ENCODE measurements at regions not wholly inside any gene's neighbourhood (a gene's known extent, or its start where the extent isn't known, plus 50 kb on each side); places are given as distances from the start of the nearest gene placed in this dataset.

DNA sequence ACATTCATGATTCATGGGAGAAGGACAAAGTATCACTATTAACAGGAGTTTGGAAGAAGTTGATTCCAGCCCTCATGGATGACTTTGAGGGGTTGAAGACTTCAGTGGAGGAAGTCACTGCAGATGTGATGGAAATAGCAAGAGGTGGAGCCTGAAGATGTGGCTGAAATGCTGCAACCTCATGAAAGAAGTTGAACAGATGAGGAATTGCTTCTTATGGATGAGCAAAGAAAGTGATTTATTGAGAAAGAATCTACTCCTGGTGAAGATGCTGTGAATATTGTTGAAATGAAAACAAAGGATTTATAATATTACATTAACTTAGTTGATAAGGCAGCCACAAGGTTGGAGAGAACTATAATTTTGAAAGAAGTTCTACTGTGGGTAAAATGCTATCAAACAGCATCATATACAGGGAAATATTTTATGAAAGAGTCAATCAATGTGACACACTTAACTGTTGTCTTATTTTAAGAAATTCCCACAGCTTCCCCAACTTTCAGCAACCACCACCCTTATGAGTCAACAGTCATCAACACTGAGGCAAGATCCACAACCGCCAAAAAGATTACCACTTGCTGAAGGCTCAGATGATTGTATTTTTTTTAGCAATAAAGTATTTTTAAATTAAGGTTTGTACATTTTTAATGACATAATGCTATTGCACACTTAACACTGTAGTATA is 302.6 kb downstream of the CBLL2 start:
- ChIA-PET POLR2A (no interaction called here), CTCF (no interaction called here)
- no peaks in the 10 kb centered on the region for H3K9me1 ChIP-seq (replicated peaks; ENCODE audit: control insufficient read depth, extremely low read depth, insufficient read depth, low read length)
- H3K9ac ChIP-seq (replicated peaks; ENCODE audit: extremely low read depth, insufficient read depth, low read length) = no peak overlapping the region
- no peaks in the 10 kb centered on the region for H3K9me3 ChIP-seq (replicated peaks; ENCODE audit: control insufficient read depth, insufficient read depth, low read length)
- BruUV-seq (replicated peaks) = no TSS peak
- H3K4me2 ChIP-seq (ENCODE audit: insufficient read depth, low read length) = no peak overlapping the region
- FAIRE-seq (no peak), DNase-seq (ENCODE audit: low read depth, low spot score) (no peak)
- no peak overlapping the region for H3K4me3 ChIP-seq (replicated peaks in 1 of 3; ENCODE audit: insufficient read depth in 1 of 3, low read depth in 1 of 3, low read length in 3 of 3)
- H4K20me1 ChIP-seq (replicated peaks; ENCODE audit: control insufficient read depth, extremely low read depth, insufficient read depth, low read length) = no peaks in the 10 kb centered on the region
- dilution Hi-C loops (cut with MboI; ENCODE audit: extremely low pct_ligation_motif_present, low sequenced_read_pairs) (no loop called here), intact Hi-C loops (cut with micrococcal nuclease) (no loop called here)
- no peaks in the 10 kb centered on the region for H3K27me3 ChIP-seq (ENCODE audit: control insufficient read depth in 2 of 2, insufficient read depth in 2 of 2, low read length in 2 of 2)
- TF ChIP-seq EZH2 (IDR thresholded peaks at IDR 0.05; ENCODE audit: borderline replicate concordance, low read depth, low read length, severe bottlenecking) = no peak
- no peaks in the 10 kb centered on the region for H3K79me2 ChIP-seq (ENCODE audit: control insufficient read depth, insufficient read depth, low read length)
- no peaks in the 10 kb centered on the region for H3K4me1 ChIP-seq (ENCODE audit: control insufficient read depth, extremely low read depth, insufficient read depth, low read length)
- no peak overlapping the region for H3K27ac ChIP-seq (ENCODE audit: insufficient read depth, low read depth, low read length)
- no peaks in the 10 kb centered on the region for H3K36me3 ChIP-seq (ENCODE audit: control insufficient read depth in 2 of 2, extremely low read depth in 1 of 2, insufficient read depth in 2 of 2, low read length in 2 of 2)
- no peak overlapping the region for H2AFZ ChIP-seq (ENCODE audit: low read depth, low read length)

DNA sequence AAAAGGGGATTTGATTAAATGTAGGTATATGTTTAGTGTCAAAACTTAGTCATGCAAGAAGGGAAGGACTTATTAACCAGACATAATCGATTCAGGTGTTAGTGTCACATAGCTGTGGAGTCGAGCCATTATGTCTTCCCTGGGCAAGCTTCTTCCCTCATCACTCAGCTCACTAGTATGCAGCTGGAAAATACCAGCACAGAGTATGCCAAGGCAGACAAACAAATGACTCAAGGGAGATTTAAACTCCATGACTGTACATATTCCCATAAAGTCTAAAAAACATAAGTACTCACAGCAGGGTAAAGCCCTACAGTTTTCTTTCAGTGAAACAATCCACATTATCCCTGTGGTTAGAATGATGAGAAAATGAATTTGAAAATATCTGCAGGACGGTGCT is 304.5 kb downstream of the CBLL2 start:
- Histone ChIP-seq H4K20me1 (replicated peaks; ENCODE audit: control insufficient read depth, extremely low read depth, insufficient read depth, low read length) (no peaks in the 10 kb centered on the region), H3K79me2 (ENCODE audit: control insufficient read depth, insufficient read depth, low read length) (no peaks in the 10 kb centered on the region), H3K4me2 (ENCODE audit: insufficient read depth, low read length) (no peak overlapping the region), H3K27ac (ENCODE audit: insufficient read depth, low read depth, low read length) (no peak overlapping the region), H3K4me3 (replicated peaks in 1 of 3; ENCODE audit: insufficient read depth in 1 of 3, low read depth in 1 of 3, low read length in 3 of 3) (no peak overlapping the region), H3K9me1 (replicated peaks; ENCODE audit: control insufficient read depth, extremely low read depth, insufficient read depth, low read length) (no peaks in the 10 kb centered on the region), H3K4me1 (ENCODE audit: control insufficient read depth, extremely low read depth, insufficient read depth, low read length) (no peaks in the 10 kb centered on the region), H3K9ac (replicated peaks; ENCODE audit: extremely low read depth, insufficient read depth, low read length) (no peak overlapping the region), H2AFZ (ENCODE audit: low read depth, low read length) (no peak overlapping the region), H3K36me3 (ENCODE audit: control insufficient read depth in 2 of 2, extremely low read depth in 1 of 2, insufficient read depth in 2 of 2, low read length in 2 of 2) (no peaks in the 10 kb centered on the region), H3K9me3 (replicated peaks; ENCODE audit: control insufficient read depth, insufficient read depth, low read length) (no peaks in the 10 kb centered on the region), H3K27me3 (ENCODE audit: control insufficient read depth in 2 of 2, insufficient read depth in 2 of 2, low read length in 2 of 2) (no peaks in the 10 kb centered on the region)
- DNase-seq (ENCODE audit: low read depth, low spot score) = peak; percentile 1
- intact Hi-C loops (cut with micrococcal nuclease) (no loop called here), dilution Hi-C loops (cut with MboI; ENCODE audit: extremely low pct_ligation_motif_present, low sequenced_read_pairs) (no loop called here)
- FAIRE-seq = no peak
- TF ChIP-seq EZH2 (IDR thresholded peaks at IDR 0.05; ENCODE audit: borderline replicate concordance, low read depth, low read length, severe bottlenecking) (no peak), POLR2AphosphoS5 (IDR thresholded peaks at IDR 0.05; ENCODE audit: insufficient read depth, low read depth, low read length) (no peak), JUN (IDR thresholded peaks at IDR 0.05; ENCODE audit: borderline replicate concordance, insufficient read depth, insufficient read length, low read depth) (no peak), GATA2 (IDR thresholded peaks at IDR 0.05; ENCODE audit: insufficient read depth, insufficient read length, low read depth, low read length) (no peak), MYC (IDR thresholded peaks at IDR 0.05; ENCODE audit: low read depth, low read length) (no peak), FOS (IDR thresholded peaks at IDR 0.05; ENCODE audit: borderline replicate concordance, insufficient read depth, low read length) (no peak), POLR2A (IDR thresholded peaks at IDR 0.05; ENCODE audit: low read depth, low read length) (no peak)
- TF ChIP-seq, protein P1, sequence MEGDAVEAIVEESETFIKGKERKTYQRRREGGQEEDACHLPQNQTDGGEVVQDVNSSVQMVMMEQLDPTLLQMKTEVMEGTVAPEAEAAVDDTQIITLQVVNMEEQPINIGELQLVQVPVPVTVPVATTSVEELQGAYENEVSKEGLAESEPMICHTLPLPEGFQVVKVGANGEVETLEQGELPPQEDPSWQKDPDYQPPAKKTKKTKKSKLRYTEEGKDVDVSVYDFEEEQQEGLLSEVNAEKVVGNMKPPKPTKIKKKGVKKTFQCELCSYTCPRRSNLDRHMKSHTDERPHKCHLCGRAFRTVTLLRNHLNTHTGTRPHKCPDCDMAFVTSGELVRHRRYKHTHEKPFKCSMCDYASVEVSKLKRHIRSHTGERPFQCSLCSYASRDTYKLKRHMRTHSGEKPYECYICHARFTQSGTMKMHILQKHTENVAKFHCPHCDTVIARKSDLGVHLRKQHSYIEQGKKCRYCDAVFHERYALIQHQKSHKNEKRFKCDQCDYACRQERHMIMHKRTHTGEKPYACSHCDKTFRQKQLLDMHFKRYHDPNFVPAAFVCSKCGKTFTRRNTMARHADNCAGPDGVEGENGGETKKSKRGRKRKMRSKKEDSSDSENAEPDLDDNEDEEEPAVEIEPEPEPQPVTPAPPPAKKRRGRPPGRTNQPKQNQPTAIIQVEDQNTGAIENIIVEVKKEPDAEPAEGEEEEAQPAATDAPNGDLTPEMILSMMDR (IDR thresholded peaks at IDR 0.05; ENCODE audit: extremely low read depth in 1 of 2, insufficient read depth in 1 of 2, low read depth in 1 of 2, low read length in 2 of 2) = no peak
- TF ChIP-seq, protein P2, sequence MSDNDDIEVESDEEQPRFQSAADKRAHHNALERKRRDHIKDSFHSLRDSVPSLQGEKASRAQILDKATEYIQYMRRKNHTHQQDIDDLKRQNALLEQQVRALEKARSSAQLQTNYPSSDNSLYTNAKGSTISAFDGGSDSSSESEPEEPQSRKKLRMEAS (IDR thresholded peaks at IDR 0.05; ENCODE audit: insufficient read depth, insufficient read length) = no peak
- BruUV-seq (replicated peaks) = no TSS peak
- CTCF ChIA-PET = interaction anchor here (0.6 kb wide), 1 partner anchor 40 kb away, joined by 3 read pairs; no protein-coding TSS in a partner anchor
- POLR2A ChIA-PET = no interaction called here
